HL-60 (cell line): ENCODE measurements at regions not wholly inside any gene's neighbourhood (a gene's known extent, or its start where the extent isn't known, plus 50 kb on each side); places are given as distances from the start of the nearest gene placed in this dataset.
"Not testable (repeated sequence)": the region's sequence is repeated elsewhere in the genome, so short reads cannot be mapped to it uniquely, and the experiment has no call there.

Source experiments
- DNase-seq, 2 experiments: peaks; one replicate each; pipeline ENCODE4 v3.0.0-alpha.2; 2010 to 2020; ENCODE audit warnings: low read depth in 1 of 2, low spot score in 1 of 2
- H3K27ac ChIP-seq: fragments of 250-450 bp; sonication (Bioruptor Pico); replicated peaks from 2 replicates; pipeline ENCODE4 v1.5.1; 2020; ENCODE audit warnings: mild to moderate bottlenecking, moderate library complexity
- H3K27me3 ChIP-seq: fragments of 250-450 bp; sonication (Bioruptor Pico); 2 replicates; pipeline ENCODE4 v1.5.1; 2021; ENCODE audit warnings: mild to moderate bottlenecking, moderate library complexity; ENCODE audit not compliant: insufficient read depth, poor library complexity, severe bottlenecking
- H3K4me3 ChIP-seq: replicated peaks from 2 replicates; pipeline ENCODE4 v1.5.1; 2011; ENCODE audit warnings: mild to moderate bottlenecking, control low read depth, low read length; ENCODE audit not compliant: insufficient read depth
- CTCF ChIP-seq: IDR thresholded peaks from one replicate; pipeline ENCODE4 v1.5.1; 2011; ENCODE audit warnings: low read length, control low read depth, inconsistent platforms; ENCODE audit not compliant: insufficient read depth
- GABPA ChIP-seq: IDR thresholded peaks from 2 replicates; pipeline ENCODE4 v1.6.1; 2012; ENCODE audit warnings: low read depth
- POLR2AphosphoS5 ChIP-seq: IDR thresholded peaks from 2 replicates; pipeline ENCODE4 v1.6.1; 2012; ENCODE audit warnings: low read depth
- REST ChIP-seq: IDR thresholded peaks from 2 replicates; pipeline ENCODE4 v1.6.1; 2012; ENCODE audit warnings: low read depth; ENCODE audit not compliant: insufficient replicate concordance
- SPI1 ChIP-seq: IDR thresholded peaks from 2 replicates; pipeline ENCODE4 v1.6.1; 2012; ENCODE audit warnings: low read depth, mild to moderate bottlenecking, borderline replicate concordance

- no peak for DNase-seq
- TF ChIP-seq REST: no peak
- no peak for TF ChIP-seq GABPA
- no peak for TF ChIP-seq POLR2AphosphoS5
- TF ChIP-seq SPI1: no peak
- no peak for TF ChIP-seq CTCF
Observed at GRCh38 chr18:68394705-68395104, 320.2 kb downstream of the TMX3 start.

GRCh38 chr18:68391801-68392200, 323.1 kb downstream of the TMX3 start:
- DNase-seq: no peak
- H3K27me3 ChIP-seq: no peaks in the 10 kb centered on the region
- no peak overlapping the region for H3K4me3 ChIP-seq
- TF ChIP-seq CTCF (no peak), SPI1 (no peak), GABPA (no peak), REST (no peak), POLR2AphosphoS5 (no peak)
- H3K27ac ChIP-seq: no peak overlapping the region

More at GRCh38 chr18:68394705-68395104, 320.2 kb downstream of the TMX3 start:
- Histone ChIP-seq H3K4me3 (no peak overlapping the region), H3K27ac (no peak overlapping the region), H3K27me3 (no peaks in the 10 kb centered on the region)

GRCh38 chr18:68387246-68387645, 327.7 kb downstream of the TMX3 start:
- DNase-seq: no peak
- TF ChIP-seq GABPA: no peak
- no peak for TF ChIP-seq CTCF
- TF ChIP-seq POLR2AphosphoS5: no peak
- TF ChIP-seq REST: no peak
- no peak for TF ChIP-seq SPI1
- no peaks in the 10 kb centered on the region for H3K27me3 ChIP-seq

GRCh38 chr18:68383979-68384378, 330.9 kb downstream of the TMX3 start:
- not testable (repeated sequence) for DNase-seq, H3K27ac ChIP-seq, H3K27me3 ChIP-seq, H3K4me3 ChIP-seq

More at GRCh38 chr18:68387246-68387645, 327.7 kb downstream of the TMX3 start:
- H3K4me3 ChIP-seq: no peak overlapping the region
- H3K27ac ChIP-seq: no peak overlapping the region
